HG03469 (cell line): ENCODE measurements at regions not wholly inside any gene's neighbourhood (a gene's known extent, or its start where the extent isn't known, plus 50 kb on each side); places are given as distances from the start of the nearest gene placed in this dataset.
"Not testable (repeated sequence)": the region's sequence is repeated elsewhere in the genome, so short reads cannot be mapped to it uniquely, and the experiment has no call there.

ENCODE experiments used
- ATAC-seq: cut with Tn5 transposase; IDR thresholded peaks from one replicate; pipeline ENCODE4 v1.9.1; 2021; ENCODE audit warnings: mild to moderate bottlenecking, moderate library complexity, moderate number of reproducible peaks; ENCODE audit not compliant: unreplicated experiment

DNA sequence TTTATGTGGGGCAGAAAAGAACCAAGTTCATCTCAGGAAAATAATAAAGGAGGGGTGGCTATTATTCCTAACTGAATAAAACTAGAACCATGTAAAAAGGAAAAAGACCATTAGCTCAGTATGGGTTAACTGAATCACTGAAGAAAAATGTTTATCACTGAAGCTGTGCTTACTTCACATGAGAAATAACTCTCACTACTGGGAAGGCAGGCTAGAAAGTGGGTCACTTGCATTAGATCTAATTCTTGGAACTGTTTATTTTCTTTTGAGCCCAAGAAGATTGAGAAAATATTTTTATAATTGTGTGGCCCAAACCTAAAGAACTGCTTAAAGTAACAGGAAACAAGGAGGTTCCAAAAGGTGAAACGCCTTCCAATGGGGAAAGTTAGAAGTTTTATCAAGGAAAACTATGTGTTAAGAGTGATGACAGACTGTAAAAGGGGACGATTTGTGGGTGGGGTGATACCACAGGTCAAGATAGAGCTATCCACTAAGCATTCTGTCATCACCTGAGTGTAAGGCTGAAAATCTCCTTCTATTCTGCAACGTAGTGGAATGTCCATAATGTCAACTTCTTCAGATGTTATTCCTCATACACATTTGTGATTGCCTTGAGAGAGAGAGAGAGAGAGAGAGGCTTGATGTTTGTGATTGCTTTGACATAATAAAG, 1083.5 kb downstream of the PCDH7 start:
- no peak for ATAC-seq

- no peak for ATAC-seq
Measured at GRCh38 chr4:31807036-31807435, 1086.9 kb downstream of the PCDH7 start.

DNA sequence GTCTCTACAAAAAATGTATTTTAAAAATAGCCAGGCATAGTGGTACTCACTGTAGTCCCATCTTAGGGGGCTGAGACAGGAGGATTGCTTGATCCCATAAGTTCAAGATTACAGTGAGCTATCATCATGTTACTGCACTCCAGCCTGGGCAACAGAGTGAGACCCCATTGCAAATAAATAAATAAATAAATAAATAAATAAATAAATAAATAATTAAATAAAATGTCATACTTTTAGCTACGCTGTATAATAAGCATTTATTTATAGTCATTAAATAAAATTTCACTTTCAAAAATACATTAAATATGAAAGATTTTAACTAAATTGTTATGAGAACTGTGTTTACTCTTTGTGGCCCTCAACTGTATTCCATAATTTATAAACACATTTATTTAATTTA, 1124.2 kb downstream of the PCDH7 start:
- ATAC-seq, result no peak

GRCh38 chr4:31851946-31852345, 1131.8 kb downstream of the PCDH7 start:
- no peak for ATAC-seq

DNA sequence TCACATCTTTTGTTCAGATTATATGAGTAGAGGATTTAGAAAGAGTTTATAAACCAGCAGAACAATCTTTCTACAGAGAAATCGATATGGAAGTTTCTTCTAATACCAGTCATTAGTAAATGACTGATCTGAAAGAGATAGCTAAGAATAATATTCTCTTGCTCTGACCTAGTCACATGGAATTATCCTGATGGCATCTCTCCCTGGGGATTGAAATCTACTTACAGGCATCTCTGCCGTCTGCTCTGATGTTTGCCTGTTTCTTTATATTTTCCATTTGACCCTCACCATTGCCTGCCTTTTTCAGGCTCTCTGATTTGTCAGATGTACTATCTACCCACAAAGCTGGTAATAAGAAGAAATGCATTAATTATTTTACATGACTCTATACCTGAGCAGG, 1157.3 kb downstream of the PCDH7 start:
- ATAC-seq, result no peak

- not testable (repeated sequence) for ATAC-seq
Measured at GRCh38 chr4:31880837-31881236, 1160.7 kb downstream of the PCDH7 start.

DNA sequence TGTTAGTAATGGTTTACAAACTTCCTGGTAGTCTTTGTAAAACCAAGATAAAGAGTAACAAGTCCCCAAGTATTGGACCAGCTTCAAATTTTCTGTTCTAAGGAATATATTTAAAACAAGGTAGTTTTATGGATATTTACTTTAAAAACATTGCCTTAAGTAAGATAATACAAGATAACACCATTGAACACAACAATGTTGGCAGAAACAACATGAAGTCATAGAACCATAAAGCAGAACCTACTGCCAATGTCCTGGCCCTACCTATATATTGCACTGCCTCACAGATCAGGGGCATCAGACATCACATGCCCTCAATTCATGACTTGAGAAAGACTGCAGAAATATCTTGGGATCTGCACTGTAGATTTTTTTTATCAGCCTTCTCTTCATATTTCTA, 1176.2 kb downstream of the PCDH7 start:
- ATAC-seq, result no peak

DNA sequence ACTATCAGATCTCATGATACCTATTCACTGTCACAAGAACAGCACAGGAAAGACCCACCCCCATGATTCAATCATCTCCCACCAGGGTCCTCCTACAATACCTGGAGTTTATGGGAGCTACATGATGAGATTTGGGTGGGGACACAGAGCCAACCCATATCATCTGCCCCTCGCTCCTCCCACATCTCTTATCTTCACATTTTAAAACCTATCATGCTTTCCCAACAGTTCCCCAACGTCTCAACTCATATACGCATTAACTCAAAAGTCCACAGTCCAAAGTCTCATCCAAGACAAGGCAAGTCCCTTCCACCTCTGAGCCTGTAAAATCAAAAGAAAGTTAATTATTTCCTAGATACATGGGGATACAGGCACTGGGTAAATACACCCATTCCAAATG, 1185.2 kb downstream of the PCDH7 start:
- no peak for ATAC-seq

DNA sequence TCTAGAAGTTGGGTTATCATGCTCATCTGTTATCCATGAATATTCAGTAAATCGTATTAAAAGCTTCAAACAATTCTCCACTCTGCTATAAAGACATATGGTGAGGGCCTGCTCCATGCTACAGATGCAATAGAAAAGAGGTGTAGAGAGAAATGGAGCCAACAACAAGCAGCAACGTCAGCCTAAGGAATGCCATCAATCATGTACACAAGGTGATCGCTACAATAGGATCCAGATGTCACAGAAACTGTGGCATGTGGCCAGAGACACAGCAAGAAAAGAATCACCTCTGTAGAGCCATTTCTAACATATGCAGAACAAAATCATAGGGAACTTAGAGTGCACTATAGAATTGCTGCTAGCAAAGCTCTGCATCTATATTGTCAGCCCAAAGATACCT, 1188.1 kb downstream of the PCDH7 start:
- ATAC-seq, result no peak

GRCh38 chr4:31917334-31917733, 1197.2 kb downstream of the PCDH7 start:
- no peak for ATAC-seq

DNA sequence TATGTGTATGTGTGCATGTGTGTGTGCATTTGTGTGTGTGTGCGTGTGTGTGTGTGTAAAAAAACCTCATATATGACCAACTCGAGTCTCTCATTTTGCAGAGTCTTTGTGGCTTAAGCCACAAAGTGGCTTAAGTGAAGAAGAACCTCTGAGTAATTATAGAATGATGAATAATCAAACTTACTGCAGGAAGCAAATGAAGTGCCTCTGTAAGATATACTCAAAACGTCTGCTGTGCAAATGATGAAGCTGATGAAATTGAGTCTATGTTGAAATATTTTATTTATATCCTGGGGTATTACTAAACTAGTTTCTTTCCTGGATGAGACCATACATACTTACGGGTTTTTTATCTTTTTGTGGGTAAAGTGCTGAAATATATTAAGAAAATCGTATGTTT, 1198.7 kb downstream of the PCDH7 start:
- ATAC-seq, result no peak

GRCh38 chr4:31923634-31924033, 1203.5 kb downstream of the PCDH7 start:
- ATAC-seq, result no peak

DNA sequence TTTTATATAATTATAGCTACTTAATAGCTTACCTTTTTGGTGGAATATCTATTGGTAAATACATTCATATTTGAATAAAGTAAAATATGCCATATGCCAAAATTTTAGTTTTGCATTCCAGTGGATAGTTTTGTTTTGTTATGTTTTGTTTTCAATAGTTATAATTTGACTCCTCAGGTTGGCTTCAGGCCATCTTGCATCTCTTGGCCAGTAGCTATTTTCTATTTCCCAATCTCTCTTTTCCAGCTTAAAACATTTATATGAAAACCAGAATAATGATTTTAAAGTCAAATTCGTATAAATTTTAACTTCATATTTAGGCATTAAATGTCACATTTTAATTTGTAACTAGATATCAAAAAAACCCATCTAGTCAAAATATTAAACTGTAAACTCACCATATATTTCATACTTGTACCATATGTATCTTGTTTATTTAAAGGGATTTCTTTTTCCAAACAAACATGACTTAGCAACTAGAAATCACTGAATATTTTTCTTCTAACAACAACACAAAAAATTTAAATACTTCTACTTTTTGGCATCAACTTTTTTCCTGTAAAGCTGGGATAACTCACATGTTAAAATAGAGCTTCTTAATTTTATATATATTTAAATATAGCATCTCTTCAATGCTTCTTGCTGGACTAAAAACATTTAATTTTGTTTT, 1209.6 kb downstream of the PCDH7 start:
- no peak for ATAC-seq

- ATAC-seq, result no peak
Measured at GRCh38 chr4:31946456-31946855, 1226.3 kb downstream of the PCDH7 start.

DNA sequence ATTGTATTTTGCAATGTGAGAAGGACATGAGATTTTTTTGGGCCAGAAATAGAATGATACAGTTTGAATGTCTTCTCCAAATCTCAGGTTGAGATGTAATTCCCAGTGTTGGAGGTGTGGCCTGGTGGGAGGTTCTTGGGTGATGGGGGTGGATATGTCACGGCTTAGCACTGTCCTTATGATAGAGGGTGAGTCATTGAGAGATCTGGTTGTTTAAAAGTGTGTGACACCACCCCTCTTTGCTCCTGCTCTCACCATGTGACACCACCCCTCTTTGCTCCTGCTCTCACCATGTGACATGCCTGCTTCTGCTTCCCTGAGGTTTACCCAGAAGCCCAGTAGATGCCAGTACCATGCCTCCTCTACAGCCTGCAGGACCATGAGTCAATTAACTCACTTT, 1226.9 kb downstream of the PCDH7 start:
- no peak for ATAC-seq

DNA sequence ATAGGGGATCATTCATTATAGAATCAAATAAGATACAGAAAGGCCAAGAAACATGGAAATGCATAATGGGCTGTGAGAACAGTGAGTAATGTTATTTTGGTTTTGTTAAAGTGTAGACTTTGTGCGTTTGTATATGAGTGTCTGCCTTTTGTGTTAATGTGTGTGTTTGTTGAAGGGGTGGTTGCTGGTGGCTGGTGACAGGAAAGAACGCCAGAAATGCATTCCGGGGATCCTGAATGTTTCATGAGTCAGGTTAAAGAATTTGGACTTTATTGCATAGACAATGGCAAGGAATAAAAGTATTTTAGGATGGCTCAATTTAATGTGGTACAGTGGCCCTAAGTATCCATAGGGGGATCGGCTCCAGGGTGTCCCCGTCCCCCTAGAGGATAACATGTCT, 1228.9 kb downstream of the PCDH7 start:
- no peak for ATAC-seq

- no peak for ATAC-seq
Measured at GRCh38 chr4:31955346-31955745, 1235.2 kb downstream of the PCDH7 start.

GRCh38 chr4:31959972-31960371, 1239.8 kb downstream of the PCDH7 start:
- ATAC-seq, result no peak

GRCh38 chr4:31964685-31965084, 1244.5 kb downstream of the PCDH7 start:
- ATAC-seq, result no peak

DNA sequence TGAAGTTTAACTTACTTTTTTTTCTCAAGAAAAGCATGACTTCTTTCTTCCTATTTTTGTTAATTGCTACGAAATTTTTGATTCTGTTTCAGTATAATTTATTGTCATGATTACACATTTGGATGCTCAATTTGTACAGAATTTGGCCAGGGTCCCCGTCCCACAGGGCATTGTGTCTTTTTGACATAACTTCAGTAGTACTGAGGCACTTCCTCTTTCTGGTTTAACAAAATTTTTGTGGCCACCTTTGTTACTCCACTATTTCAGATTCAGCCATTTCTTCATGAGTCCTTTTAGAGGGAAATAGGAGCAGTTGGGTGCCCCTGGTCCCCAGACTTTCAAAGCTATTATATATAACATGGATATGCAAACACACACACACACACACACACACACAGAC, 1248.7 kb downstream of the PCDH7 start:
- ATAC-seq, result no peak

DNA sequence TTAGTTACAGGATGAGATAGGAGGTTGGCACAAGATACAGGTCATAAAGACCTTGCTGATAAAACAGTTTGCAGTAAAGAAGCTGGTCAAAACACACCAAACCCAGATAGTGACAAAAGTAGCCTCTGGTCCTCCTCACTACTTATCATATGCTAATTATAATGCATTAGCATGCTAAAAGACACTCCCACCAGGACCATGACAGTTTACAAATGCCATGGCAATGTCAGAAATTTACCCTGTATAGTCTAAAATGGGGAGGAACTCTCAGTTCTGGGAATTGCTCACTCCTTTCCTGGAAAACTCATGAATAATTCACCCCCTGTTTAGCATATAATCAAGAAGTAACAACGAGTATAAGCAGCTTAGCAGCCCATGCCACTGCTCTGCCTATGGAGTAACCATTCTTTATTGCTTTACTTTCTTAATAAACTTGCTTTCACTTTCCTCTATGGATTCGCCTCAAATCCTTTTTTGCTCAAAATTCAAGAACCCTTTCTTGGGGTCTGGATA, 1254.4 kb downstream of the PCDH7 start:
- ATAC-seq, result no peak

GRCh38 chr4:31979988-31980387, 1259.8 kb downstream of the PCDH7 start:
- no peak for ATAC-seq

GRCh38 chr4:31983246-31983645, 1263.1 kb downstream of the PCDH7 start:
- no peak for ATAC-seq
